GM12874 (cell line): ENCODE measurements at regions not wholly inside any gene's neighbourhood (a gene's known extent, or its start where the extent isn't known, plus 50 kb on each side); places are given as distances from the start of the nearest gene placed in this dataset.

ENCODE experiments used
- TF ChIP-seq, protein P1 (sequence below): IDR thresholded peaks from 2 replicates; pipeline ENCODE4 v1.5.1; 2011; ENCODE audit warnings: low read depth, mild to moderate bottlenecking, control low read depth, low read length, moderate library complexity; ENCODE audit not compliant: insufficient read depth

DNA sequence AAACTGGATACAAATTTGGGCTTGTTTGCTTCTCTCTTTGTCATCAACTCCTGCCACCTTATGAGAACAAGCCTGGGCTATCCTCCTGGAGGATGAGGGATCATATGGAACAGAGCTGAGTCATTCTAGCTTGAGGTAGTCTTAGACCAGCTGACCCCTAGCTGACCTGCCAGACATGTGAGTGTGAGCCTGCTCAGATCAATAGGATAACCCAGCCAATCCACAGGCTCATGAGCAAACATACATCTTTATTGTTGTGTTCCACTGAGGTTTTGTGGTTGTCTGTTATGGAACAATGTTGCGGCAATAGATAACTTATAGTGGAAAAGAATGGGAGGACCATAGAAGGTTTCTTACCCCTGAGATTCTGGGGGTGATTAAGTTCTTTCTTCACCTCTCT lies 54.5 kb upstream of the FAM180A start:
- TF ChIP-seq, protein P1, sequence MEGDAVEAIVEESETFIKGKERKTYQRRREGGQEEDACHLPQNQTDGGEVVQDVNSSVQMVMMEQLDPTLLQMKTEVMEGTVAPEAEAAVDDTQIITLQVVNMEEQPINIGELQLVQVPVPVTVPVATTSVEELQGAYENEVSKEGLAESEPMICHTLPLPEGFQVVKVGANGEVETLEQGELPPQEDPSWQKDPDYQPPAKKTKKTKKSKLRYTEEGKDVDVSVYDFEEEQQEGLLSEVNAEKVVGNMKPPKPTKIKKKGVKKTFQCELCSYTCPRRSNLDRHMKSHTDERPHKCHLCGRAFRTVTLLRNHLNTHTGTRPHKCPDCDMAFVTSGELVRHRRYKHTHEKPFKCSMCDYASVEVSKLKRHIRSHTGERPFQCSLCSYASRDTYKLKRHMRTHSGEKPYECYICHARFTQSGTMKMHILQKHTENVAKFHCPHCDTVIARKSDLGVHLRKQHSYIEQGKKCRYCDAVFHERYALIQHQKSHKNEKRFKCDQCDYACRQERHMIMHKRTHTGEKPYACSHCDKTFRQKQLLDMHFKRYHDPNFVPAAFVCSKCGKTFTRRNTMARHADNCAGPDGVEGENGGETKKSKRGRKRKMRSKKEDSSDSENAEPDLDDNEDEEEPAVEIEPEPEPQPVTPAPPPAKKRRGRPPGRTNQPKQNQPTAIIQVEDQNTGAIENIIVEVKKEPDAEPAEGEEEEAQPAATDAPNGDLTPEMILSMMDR, result no peak

DNA sequence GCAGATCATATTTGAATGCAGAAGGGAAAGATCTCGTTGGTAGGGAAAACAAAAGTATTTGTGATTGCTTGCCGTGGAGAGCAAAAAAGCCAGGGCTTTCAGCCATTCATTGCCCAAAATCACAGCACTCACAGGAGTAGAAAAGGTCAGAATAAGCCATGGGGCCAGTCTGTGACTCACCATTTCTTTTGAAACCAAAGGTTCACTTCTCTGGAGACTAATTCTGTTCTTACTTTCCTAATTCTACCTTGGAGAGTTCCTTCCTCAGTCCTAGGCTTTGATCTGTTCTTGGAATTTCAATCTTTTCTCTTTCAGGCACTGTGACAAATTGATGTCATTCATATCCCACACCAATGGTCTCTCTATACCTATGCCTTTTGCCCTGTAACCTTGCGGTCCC lies 54.1 kb upstream of the FAM180A start:
- TF ChIP-seq, protein P1, result no peak

DNA sequence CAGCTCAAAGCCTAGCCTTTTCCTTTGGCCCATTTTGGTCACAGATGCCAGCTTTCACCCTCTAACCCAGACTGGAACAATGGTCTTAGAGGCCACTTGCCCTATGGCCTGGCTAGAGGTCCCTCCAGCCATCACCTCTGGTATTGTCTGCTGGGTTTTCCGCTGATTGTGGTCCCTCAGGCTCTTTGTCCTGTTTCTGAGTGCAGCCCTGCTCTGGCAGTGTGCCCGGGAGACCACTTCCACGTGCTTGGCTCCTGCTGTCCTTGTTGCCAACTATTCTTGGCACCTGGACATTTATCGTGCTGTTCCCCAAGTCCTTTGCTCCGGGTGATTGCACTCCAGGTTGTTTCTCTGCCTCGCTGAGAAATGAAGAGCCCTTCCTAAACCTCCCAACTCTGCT lies 53.3 kb upstream of the FAM180A start:
- TF ChIP-seq, protein P1, result no peak

GRCh38 chr7:135801045-135801693 lies 52.6 kb upstream of the FAM180A start:
- TF ChIP-seq, protein P1, result peak; percentile 68

GRCh38 chr7:135800560-135800959 lies 51.9 kb upstream of the FAM180A start:
- TF ChIP-seq, protein P1, result no peak

DNA sequence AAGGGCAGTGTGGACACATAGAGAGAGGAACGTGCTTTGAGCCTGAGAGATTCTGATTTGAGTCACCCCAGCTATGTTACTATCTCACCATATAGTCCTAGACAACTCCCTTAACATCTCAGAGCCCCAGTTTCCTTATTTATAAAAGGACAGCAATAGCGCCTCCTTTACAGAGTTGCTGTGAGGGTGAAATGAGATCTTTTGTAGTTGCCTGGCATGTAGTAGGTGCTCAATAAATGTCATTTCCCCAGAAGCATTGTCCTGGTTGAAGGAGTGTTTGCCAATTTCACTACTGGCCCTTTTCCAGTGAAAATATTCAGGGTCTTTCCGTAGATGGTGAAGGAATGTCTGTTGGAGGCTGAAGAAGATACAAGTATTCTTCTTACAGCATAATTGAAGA lies 51.3 kb upstream of the FAM180A start:
- TF ChIP-seq, protein P1, result no peak
